HuH-7.5 (cell line): ENCODE measurements at regions not wholly inside any gene's neighbourhood (a gene's known extent, or its start where the extent isn't known, plus 50 kb on each side); places are given as distances from the start of the nearest gene placed in this dataset.

Experiments
- DNase-seq: peaks from one replicate; pipeline ENCODE4 v3.0.0; 2011; ENCODE audit warnings: low spot score

DNA sequence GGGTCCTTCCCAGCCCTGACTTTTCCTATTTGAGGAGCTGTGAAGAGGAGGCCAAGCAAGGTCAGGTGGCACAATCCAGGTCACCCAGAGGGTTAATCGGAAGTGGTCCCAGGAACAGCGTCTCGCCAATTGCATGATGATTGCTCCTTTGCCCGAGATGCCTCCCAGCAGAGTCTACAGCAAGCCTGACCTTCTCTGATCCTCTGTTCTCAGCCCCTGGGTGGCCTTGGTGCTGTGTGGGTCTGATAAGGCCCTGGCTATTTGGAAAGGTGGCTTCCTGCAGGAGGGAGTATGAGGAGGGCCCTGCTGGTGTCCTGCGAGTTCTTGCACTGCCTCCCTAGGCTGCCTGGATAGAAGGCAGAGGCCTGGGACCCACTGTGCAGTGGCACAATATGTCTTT lies 116.2 kb downstream of the FOXD2 start:
- DNase-seq = no peak

DNA sequence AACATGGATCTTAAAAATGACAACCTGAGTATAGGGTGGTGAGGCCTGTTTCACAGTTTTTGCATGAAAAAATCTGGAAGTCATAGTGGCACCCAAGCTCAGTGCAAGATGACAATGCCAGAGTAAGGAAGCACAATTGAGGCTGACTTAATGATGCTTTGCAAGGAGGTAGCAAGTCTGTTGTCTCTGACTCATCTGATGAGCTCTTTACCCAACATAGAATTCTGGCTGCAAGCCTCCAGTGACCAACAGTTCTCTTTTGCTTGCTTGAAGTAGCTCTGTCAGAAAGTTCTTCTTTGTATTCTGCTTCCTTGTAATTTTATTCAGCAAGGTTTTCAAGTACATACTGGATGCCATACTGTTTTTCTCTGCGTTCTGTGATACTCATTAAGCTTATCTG lies 117.1 kb downstream of the FOXD2 start:
- no peak for DNase-seq

DNA sequence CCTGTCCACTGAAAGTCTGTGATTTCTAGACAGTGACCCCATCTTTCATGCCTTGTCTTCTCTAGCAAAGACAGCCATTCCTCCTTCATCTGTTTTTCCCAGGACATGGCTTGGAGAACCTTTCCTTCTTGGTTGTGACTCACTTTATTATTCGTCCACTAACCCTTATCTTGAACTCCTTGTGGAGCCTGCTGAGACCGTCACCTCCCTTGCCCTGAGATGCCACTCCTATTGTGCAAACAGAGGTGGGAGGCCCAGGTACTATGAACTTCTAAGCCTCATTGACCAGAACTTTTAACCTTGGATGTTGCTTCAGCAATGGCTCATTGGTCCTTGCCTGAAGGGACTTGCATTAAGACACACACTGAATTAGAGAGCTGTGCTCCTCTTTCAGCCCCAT lies 117.5 kb downstream of the FOXD2 start:
- DNase-seq = no peak

GRCh38 chr1:47555841-47556560 lies 118.2 kb downstream of the FOXD2 start:
- DNase-seq = no peak

- DNase-seq = no peak
Observed at GRCh38 chr1:47557066-47557465, 119.2 kb downstream of the FOXD2 start.

DNA sequence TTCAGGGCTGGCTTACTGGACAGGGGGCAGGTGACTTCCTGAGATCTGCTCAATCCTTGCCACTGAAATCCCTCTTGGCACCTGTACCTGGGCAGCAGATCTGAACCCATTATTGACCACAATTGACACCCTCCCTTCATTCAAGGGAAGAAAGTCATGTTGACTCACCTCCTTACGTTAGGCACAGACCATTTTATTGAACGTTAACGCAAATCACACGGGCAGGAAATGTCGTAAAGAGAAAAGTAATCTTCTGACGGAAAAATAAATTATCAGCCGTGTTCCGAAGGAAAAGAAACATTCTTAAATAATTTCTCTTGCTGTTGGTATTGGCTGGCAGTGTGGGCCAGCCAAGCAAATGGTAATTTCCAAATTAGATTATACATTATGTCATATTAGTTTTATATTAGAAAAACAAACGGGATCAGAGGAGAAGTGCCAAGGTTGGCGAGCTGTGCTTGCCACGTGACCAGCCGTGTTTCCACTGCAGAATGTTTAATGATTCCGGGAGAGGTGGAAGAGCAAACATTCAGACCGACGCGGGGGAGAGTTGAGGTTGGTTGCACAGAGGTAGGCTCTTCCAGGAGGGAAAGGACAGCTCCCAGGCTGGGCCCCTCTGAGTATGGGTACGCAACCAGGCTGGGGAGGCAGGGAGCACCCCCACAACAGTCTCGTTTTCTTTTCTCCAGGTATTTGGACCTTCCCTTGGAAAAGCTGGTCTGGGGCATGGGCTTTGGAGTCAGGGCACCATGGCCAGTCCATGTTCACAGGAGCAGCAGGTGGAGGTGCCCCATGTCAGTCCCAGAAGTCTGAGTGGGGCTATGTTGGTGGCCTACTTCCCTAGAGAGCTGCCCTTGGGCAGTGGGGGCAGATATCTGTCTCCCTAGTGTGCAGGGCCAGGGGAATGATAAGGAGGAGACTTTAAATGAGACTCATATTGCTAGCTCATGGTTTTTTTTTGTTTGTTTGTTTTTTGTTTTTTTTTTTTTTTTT lies 121.1 kb downstream of the FOXD2 start:
- peak; percentile 59 for DNase-seq

- no peak for DNase-seq
Observed at GRCh38 chr1:47559944-47560695, 122.3 kb downstream of the FOXD2 start.

GRCh38 chr1:47561523-47562007 lies 123.7 kb downstream of the FOXD2 start:
- DNase-seq = no peak

- DNase-seq = no peak
Observed at GRCh38 chr1:47562147-47562546, 124.3 kb downstream of the FOXD2 start.

DNA sequence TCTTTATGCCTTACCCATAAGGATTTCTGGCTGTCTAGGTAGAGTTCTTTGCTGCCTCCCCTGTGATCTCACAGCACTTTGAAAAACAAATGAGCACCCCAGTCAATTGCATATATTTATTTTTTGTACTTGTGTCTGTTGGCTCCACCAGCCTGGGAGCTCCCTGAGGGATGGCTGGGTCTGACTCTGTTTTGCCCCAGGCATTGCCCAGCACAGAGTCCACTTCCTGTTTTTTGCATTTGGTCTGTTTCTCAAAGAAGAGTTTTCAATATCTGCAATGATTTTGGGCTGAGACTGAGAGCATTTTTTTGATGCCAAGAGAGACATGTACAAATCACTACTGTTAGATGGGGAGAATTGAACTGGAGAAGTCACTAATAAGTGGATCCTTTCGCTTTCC lies 125.0 kb downstream of the FOXD2 start:
- DNase-seq = no peak

DNA sequence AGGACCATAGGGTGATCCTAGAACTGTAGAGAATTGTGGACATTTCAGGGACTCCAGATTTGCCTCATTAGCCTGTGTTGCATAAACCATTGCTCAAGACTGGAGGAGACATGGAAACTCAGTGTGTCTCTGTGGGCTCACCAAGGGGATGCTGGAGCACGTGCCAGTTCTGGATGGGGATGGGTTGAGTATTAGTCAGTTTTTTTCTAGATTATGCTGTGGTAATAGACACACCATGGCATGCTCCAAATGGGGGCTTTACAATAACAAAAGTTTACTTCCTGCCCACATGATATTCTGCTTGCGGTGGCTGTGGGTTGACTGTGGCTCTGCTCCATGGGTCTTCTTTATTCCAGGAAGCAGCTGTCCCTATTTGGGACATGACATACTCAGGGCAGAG lies 125.4 kb downstream of the FOXD2 start:
- no peak for DNase-seq

DNA sequence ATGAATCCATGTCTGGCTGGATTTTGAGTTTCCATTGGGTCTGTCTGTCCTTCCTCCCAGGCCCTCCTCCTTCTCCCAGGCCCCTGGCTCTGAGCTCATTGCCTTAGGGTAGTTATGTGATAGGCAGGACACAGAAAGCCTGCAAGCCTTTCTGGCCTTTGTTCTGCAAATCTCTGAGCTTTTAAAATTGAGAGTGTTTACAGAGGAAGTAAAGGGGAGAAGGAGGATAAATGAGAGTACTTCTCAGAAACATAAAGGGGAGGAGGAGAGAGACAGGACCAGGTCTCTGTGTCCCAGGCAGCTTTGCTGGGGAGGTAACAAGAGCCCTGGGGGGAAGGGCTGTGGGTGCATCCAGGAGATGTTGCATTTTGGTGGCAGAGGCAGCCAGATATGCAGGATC lies 126.7 kb downstream of the FOXD2 start:
- no peak for DNase-seq

DNA sequence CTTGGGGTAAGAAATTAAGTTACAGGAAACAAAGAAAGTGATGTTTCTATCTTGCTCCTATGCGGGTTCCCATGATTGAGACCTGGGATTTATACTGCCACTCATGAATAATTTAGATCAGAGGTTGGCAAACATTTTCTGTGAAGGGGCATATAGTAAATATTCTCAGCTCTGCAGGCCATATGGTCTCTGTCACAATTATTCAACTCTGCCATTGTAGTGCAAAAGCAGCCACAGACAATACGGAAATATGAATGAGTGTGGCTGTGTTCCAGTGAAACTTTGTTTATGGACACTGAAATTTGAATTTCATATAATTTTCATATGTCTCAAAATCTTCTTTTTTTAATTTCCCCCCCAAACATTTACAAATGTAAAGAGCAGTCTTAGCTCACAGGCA lies 127.2 kb downstream of the FOXD2 start:
- DNase-seq = no peak

DNA sequence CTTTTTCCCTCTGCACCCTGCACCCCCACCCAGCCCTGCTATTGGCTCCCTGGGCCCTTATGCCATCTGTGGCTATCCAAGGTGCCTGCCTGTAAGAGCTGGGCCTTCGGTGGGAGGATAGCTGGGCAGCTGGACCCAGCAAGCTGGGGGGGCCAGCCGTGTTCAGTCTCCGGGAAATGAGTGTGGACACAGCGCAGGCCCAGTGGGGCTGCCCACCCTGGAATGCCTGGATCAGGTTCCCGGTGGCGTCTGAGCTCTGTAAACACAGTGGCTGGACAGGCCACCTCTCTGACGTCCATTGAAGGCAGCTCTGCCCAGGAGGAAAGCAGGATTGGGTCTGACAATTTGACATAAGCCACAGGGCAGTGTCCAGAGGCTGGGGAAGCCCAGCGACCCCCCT lies 127.8 kb downstream of the FOXD2 start:
- DNase-seq = no peak

GRCh38 chr1:47568763-47569162 lies 130.9 kb downstream of the FOXD2 start:
- no peak for DNase-seq

- DNase-seq = no peak
Observed at GRCh38 chr1:47569261-47569660, 131.4 kb downstream of the FOXD2 start.

DNA sequence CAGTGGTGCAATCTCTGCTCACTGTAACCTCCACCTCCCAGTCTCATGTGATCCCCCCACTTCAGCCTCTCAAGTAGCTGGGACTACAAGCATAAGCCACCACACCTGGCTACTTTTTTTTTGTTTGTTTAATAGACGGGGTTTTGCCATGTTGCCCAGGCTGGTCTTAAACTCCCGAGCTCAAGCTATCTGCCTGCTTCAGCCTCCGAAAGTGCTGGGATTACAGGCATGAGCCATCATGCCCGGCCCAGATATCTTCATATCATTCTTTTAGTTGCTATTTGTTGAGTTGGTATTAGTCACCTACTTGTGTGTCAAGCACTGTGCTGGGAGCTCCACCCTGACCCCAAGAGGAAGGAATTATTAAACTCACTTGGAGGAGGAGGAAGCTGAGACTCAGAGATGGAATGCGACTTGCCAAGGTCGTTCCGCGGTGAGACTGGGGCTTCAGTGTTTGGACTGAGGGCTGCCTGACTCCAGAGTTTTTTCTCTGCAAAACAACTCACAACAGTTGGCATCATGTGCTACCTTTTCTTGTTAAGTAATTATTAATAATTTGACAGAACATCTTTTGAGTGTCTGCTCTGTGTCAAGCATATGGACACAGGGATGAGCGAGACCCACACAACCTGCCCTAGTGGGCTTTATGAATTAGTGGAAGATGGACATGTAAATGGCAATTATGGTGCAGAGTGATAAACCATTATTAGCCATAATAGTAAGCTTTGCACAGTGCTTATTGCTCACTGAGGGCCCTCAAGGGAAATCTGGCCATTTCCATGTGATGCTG lies 132.0 kb downstream of the FOXD2 start:
- no peak for DNase-seq

DNA sequence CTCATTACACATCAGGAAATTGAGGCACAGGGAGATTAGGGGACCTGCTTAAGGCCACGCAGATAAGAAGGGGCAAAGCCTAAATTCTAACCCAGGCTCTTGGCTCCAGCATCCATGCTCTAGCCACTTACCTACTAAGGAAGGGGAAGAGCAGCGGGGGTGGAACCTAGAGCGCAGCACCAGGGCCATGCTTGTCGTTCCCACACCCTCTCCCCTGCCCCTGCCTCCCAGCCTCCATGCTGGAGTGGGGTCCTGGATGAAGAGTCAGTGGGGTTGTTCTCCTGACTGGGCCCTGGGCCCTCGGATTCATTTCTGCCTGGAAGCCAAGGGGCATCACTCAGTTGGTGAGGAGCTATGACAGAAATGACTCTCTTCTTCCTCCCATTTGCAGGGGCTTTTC lies 133.3 kb downstream of the FOXD2 start:
- DNase-seq = no peak

- DNase-seq = no peak
Observed at GRCh38 chr1:47571952-47572351, 134.1 kb downstream of the FOXD2 start.

DNA sequence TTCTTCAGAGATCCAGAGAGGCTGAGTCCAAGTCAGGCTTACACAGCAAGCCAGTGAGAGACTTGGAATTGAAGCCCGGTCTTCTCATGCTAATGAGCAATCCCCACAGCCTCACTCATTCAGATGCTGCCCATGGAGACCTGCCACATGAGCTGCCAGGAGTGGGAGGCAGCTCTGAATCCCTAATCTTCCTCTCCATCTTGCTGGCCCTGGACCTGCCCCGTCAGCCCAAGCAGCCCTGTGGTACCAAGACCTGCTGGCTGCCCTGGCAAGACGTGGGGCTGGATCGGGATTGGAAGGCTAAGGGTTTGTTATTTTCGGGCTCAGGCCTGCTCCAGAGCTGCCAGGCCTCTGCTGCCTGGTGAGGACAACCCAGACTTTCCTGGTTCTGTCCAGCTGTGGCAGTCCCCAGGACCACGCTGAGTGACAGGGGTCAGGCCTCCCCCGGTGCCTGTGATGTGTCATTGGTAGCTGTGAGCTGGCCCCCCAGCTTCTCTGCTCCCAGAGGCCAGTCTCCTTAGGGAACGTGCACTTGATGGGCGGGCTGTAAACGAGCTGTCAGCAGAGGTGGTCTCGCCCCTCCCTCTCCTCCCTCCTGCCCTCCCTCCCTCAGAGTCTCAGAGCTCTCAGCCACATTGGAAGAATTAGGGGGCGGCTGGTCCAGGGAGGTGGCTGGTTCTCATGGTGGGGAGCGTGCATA lies 135.0 kb downstream of the FOXD2 start:
- no peak for DNase-seq
